Pulmonary artery endothelial cell (primary cell): ENCODE measurements at regions not wholly inside any gene's neighbourhood (a gene's known extent, or its start where the extent isn't known, plus 50 kb on each side); places are given as distances from the start of the nearest gene placed in this dataset.

Experiments
- DNase-seq: peaks from one replicate; pipeline ENCODE4 v3.0.0-alpha.2; 2011; ENCODE audit warnings: low read depth, low spot score

DNA sequence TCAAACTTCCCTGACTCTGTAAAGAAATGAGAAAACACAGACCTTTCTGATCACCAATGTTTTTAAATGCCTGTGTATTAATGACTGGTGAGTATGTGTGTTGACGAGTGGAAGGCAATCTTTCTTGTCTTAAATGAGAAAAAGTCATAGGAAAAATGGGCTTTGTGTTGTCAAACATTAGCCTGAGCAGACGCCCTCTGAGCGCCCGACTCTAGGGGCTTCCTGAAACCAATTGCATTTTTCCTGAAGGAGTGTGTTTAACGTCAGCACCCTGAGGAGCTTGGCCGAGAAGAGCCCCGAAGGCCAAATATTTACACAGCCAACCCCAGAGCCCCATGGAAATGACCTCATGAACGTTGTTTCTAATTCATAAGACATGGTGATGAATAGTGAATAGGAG, 154.3 kb downstream of the PHF2 start:
- DNase-seq: no peak

DNA sequence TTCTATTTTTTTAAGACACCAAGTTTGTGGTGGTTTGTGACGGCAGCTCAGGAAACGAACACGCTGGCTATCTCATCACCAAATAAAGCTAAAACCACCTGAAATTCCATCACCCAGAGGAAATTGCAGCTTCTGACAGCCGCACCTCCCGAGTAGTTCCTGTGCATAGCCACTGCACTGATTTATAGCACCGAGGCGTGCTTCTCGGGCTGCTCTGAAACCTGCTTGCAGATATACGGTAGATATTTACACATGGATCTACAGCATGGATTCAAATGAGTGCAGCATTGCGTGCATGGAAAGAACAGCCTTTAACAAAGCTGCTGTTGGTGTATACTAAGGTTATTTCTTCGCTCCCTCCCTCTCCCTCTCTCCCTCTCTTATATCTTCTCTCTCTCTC, 153.8 kb downstream of the PHF2 start:
- no peak for DNase-seq
